ENCODE measurements at regions not wholly inside any gene's neighbourhood (a gene's known extent, or its start where the extent isn't known, plus 50 kb on each side); places are given as distances from the start of the nearest gene placed in this dataset.
"Not testable (repeated sequence)": the region's sequence is repeated elsewhere in the genome, so short reads cannot be mapped to it uniquely, and the experiment has no call there.

- no peak for TF ChIP-seq CTCF (IDR thresholded peaks at IDR 0.05; ENCODE audit: low read depth, low read length)
- no peak for TF ChIP-seq MYC (IDR thresholded peaks at IDR 0.05; ENCODE audit: low read depth, low read length)
- no peak for TF ChIP-seq POLR2A (IDR thresholded peaks at IDR 0.05; ENCODE audit: extremely low read depth, insufficient read length)
- no peak overlapping the region for H3K4me3 ChIP-seq (ENCODE audit: low read depth, low read length)
- DNase-seq (ENCODE audit: low read depth) = no peak
These were observed 196.8 kb downstream of the GOLGA6L6 start for GRCh38 chr15:20344601-20345400.

- not testable (repeated sequence) for DNase-seq (ENCODE audit: low read depth); H3K4me3 ChIP-seq (ENCODE audit: low read depth, low read length)
These were observed 198.0 kb downstream of the GOLGA6L6 start for GRCh38 chr15:20343395-20344211.

GRCh38 chr15:20342601-20343394 is 198.8 kb downstream of the GOLGA6L6 start:
- DNase-seq (ENCODE audit: low read depth); H3K4me3 ChIP-seq (ENCODE audit: low read depth, low read length): not testable (repeated sequence)

GRCh38 chr15:20341901-20342600 is 199.5 kb downstream of the GOLGA6L6 start:
- TF ChIP-seq MAX (IDR thresholded peaks at IDR 0.05; ENCODE audit: low read depth, low read length) (no peak), CTCF (IDR thresholded peaks at IDR 0.05; ENCODE audit: low read depth, low read length) (no peak), POLR2A (IDR thresholded peaks at IDR 0.05; ENCODE audit: extremely low read depth, insufficient read length) (no peak), MYC (IDR thresholded peaks at IDR 0.05; ENCODE audit: low read depth, low read length) (no peak)
- no peak overlapping the region for H3K4me3 ChIP-seq (ENCODE audit: low read depth, low read length)

GRCh38 chr15:20340931-20341661 is 200.5 kb downstream of the GOLGA6L6 start:
- peak; percentile 34 for DNase-seq (ENCODE audit: low read depth)
- no peak overlapping the region for H3K4me3 ChIP-seq (ENCODE audit: low read depth, low read length)
- TF ChIP-seq MYC (IDR thresholded peaks at IDR 0.05; ENCODE audit: low read depth, low read length) = no peak
- TF ChIP-seq CTCF (IDR thresholded peaks at IDR 0.05; ENCODE audit: low read depth, low read length) = no peak

More at GRCh38 chr15:20341901-20342600, 199.5 kb downstream of the GOLGA6L6 start:
- no peak for DNase-seq (ENCODE audit: low read depth)

GRCh38 chr15:20340331-20340811 is 201.2 kb downstream of the GOLGA6L6 start:
- DNase-seq (ENCODE audit: low read depth) = no peak
- H3K4me3 ChIP-seq (ENCODE audit: low read depth, low read length) = no peak overlapping the region
- TF ChIP-seq CTCF (IDR thresholded peaks at IDR 0.05; ENCODE audit: low read depth, low read length) = no peak
- TF ChIP-seq MYC (IDR thresholded peaks at IDR 0.05; ENCODE audit: low read depth, low read length) = no peak
- TF ChIP-seq MAX (IDR thresholded peaks at IDR 0.05; ENCODE audit: low read depth, low read length) = no peak
- TF ChIP-seq POLR2A (IDR thresholded peaks at IDR 0.05; ENCODE audit: extremely low read depth, insufficient read length) = no peak

GRCh38 chr15:20339086-20339791 is 202.4 kb downstream of the GOLGA6L6 start:
- not testable (repeated sequence) for H3K4me3 ChIP-seq (ENCODE audit: low read depth, low read length); DNase-seq (ENCODE audit: low read depth)

- not testable (repeated sequence) for H3K4me3 ChIP-seq (ENCODE audit: low read depth, low read length)
These were observed 202.9 kb downstream of the GOLGA6L6 start for GRCh38 chr15:20338671-20339070.

GRCh38 chr15:20337238-20337637 is 204.4 kb downstream of the GOLGA6L6 start:
- H3K4me3 ChIP-seq (ENCODE audit: low read depth, low read length); DNase-seq (ENCODE audit: low read depth): not testable (repeated sequence)

More at GRCh38 chr15:20338671-20339070, 202.9 kb downstream of the GOLGA6L6 start:
- not testable (repeated sequence) for DNase-seq (ENCODE audit: low read depth)

Measured in NB4 (cell line).